ENCODE measurements at regions not wholly inside any gene's neighbourhood (a gene's known extent, or its start where the extent isn't known, plus 50 kb on each side); places are given as distances from the start of the nearest gene placed in this dataset.
"Not testable (repeated sequence)": the region's sequence is repeated elsewhere in the genome, so short reads cannot be mapped to it uniquely, and the experiment has no call there.

- in situ Hi-C loops (cut with MboI; ENCODE audit: low sequenced_read_pairs) = no loop called here
Observed at GRCh38 chr12:75742961-75743360, 231.6 kb upstream of the KRR1 start.

GRCh38 chr12:75742048-75742447 is 230.6 kb upstream of the KRR1 start:
- in situ Hi-C loops (cut with MboI; ENCODE audit: low sequenced_read_pairs) = no loop called here

GRCh38 chr12:75739912-75740311 is 228.5 kb upstream of the KRR1 start:
- in situ Hi-C loops (cut with MboI; ENCODE audit: low sequenced_read_pairs) = no loop called here

GRCh38 chr12:75739098-75739497 is 227.7 kb upstream of the KRR1 start:
- in situ Hi-C loops (cut with MboI; ENCODE audit: low sequenced_read_pairs) = not testable (repeated sequence)

- in situ Hi-C loops (cut with MboI; ENCODE audit: low sequenced_read_pairs) = no loop called here
Observed at GRCh38 chr12:75738486-75738885, 227.1 kb upstream of the KRR1 start.

DNA sequence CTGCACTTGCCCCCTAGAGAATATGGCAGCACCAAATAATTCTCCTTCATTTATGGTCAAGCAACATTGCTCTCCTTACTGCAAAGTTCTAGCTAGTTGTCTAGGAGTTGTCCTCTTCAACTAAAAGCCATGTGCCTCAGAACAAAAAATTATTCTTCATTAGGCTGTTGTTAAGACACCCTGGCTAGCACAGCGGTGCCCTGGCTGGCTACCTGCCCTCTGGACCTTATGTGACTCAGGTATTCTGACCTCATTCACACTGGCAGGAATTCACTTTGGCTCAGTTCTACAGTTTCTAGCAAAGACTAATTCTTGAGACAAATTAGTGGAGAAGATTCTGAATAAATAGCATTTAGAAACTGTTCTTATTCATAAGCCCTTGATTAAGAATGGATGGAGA is 224.4 kb upstream of the KRR1 start:
- in situ Hi-C loops (cut with MboI; ENCODE audit: low sequenced_read_pairs) = no loop called here

- in situ Hi-C loops (cut with MboI; ENCODE audit: low sequenced_read_pairs) = no loop called here
Observed at GRCh38 chr12:75728826-75729225, 217.4 kb upstream of the KRR1 start.

DNA sequence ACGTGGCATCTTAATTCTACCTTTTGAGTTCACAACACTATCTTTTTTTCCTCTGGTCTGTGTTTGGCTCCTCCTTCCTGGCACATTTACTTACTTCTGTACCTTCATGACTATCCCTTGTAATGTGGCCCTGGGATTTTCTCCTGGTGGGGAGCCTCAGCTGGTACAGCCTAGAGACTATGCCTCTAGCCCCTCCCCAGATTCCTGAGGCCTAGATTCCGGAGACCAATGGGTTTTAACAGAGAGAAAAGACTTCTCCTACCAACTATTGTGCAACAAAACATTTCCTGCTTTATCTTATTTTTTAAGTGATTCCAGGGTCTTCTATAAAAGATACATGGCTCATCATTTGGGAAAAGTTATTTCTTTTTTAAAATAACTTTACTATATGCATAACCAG is 216.2 kb upstream of the KRR1 start:
- in situ Hi-C loops (cut with MboI; ENCODE audit: low sequenced_read_pairs) = no loop called here

DNA sequence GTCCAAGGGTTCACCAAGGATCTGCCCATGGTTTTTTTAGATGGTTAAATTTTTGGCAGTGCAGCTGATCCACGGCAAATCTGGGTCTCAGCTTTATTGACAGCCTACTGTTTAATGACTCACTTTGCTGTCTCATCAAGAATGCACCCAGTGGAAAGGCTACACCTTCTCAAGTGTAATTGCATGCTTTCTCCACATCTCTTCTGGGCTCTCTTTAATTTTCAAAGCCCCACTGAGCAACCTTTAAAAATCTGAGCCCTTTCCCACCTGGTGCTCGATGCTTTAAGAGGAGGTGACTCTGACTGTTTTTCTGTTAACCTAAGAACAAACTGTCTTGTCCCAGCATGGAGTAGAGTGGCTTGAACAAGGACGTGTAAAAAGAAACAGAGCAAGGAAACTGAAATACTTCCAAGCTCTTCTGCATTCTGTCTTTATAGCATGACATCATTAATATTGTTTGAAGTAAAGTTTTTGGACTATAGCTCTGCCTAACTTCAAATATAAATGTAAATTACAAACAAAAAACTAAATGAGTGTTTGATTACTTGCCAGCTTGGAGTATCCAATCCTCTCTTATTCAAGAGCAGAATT is 214.2 kb upstream of the KRR1 start:
- in situ Hi-C loops (cut with MboI; ENCODE audit: low sequenced_read_pairs) = no loop called here

DNA sequence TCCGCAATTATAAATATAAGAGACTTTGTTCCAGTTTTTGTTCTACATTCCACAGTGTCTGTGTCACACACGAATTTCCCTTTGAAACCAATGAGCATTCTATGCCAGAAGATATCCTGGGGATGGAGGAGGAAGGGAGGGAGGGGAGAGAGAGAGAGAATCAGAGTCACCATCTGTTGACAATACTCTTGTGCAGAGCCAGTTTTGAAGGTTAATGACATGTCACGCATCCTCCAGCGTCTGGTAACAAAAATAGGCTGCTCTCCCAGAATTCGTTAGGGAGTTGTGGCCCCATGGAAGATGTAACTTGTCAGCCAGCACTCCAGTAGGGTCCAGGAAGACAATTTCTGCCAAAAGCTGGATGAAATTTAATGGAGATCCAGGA is 213.5 kb upstream of the KRR1 start:
- in situ Hi-C loops (cut with MboI; ENCODE audit: low sequenced_read_pairs) = no loop called here

DNA sequence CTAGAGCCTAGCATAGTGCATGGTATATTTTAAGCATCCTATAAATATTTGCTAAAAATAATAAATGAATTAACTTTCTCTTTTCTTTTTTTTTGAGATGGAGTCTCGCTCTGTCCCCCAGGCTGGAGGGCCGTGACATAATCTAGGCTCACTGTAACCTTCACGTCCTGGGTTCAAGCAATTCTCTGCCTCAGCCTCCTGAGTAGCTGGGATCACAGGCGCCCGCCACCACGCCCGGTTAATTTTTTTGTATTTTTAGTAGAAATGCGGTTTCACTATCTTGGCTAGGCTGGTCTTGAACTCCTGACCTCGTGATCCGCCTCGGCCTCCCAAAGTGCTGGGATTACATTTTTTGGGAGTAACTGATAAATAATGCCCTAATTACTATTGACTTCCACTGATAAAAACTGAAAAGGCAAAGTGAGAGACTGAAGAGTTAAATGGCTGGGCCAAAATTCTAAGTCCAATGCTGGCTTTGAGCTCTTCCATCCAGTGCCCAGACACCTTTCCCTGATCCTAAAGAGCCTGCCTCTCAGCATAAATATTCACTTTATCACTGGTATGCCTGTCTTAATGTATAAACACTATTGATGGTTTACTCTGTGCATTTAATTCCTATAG is 213.0 kb upstream of the KRR1 start:
- in situ Hi-C loops (cut with MboI; ENCODE audit: low sequenced_read_pairs) = no loop called here

DNA sequence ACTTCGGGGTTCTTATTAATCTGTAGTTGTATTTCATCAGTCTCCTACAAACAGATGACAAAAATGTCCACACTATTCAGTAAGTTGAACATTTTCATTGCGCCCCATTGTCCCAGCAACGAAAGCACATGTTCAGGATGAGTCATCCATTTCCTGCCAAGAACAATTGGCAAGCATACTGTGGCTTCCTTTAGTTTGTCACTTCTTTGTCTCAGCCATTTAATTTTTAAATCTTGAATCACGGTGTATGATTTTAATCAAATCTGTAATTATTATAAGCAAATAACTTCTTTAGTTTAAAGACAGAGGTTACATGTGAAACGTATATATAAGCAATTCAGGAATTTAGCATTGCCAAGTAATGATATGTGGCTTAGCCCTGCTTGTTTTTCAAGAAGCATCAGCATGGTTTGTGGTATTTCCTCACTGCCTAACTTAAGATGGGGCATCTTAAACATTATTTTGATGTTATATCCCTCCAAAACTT is 211.3 kb upstream of the KRR1 start:
- in situ Hi-C loops (cut with MboI; ENCODE audit: low sequenced_read_pairs) = no loop called here

GRCh38 chr12:75721796-75722195 is 210.4 kb upstream of the KRR1 start:
- in situ Hi-C loops (cut with MboI; ENCODE audit: low sequenced_read_pairs) = no loop called here

- in situ Hi-C loops (cut with MboI; ENCODE audit: low sequenced_read_pairs) = no loop called here
Observed at GRCh38 chr12:75720812-75721641, 209.6 kb upstream of the KRR1 start.

- in situ Hi-C loops (cut with MboI; ENCODE audit: low sequenced_read_pairs) = no loop called here
Observed at GRCh38 chr12:75717902-75718301, 206.5 kb upstream of the KRR1 start.

- in situ Hi-C loops (cut with MboI; ENCODE audit: low sequenced_read_pairs) = no loop called here
Observed at GRCh38 chr12:75716291-75717025, 205.0 kb upstream of the KRR1 start.

DNA sequence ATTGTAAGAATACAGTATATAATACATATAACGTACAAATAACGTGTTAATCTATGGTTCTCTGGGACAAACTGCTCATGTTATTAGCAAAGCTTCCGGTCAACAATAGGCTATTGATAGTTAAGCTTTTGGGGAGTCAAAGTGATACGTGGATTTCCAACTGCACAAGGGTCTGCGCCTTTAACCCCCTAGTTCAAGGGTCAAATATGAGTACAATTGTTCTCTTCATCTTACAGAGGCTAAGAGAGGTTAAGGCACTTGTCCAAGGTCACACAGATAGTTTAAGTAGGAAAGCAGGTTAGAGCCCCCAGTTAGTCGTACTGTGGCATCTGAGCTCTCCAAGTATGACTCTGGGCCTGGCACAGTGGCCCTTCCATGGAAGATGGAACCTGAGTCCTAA is 204.3 kb upstream of the KRR1 start:
- in situ Hi-C loops (cut with MboI; ENCODE audit: low sequenced_read_pairs) = no loop called here

GRCh38 chr12:75715323-75715644 is 203.9 kb upstream of the KRR1 start:
- in situ Hi-C loops (cut with MboI; ENCODE audit: low sequenced_read_pairs) = no loop called here

DNA sequence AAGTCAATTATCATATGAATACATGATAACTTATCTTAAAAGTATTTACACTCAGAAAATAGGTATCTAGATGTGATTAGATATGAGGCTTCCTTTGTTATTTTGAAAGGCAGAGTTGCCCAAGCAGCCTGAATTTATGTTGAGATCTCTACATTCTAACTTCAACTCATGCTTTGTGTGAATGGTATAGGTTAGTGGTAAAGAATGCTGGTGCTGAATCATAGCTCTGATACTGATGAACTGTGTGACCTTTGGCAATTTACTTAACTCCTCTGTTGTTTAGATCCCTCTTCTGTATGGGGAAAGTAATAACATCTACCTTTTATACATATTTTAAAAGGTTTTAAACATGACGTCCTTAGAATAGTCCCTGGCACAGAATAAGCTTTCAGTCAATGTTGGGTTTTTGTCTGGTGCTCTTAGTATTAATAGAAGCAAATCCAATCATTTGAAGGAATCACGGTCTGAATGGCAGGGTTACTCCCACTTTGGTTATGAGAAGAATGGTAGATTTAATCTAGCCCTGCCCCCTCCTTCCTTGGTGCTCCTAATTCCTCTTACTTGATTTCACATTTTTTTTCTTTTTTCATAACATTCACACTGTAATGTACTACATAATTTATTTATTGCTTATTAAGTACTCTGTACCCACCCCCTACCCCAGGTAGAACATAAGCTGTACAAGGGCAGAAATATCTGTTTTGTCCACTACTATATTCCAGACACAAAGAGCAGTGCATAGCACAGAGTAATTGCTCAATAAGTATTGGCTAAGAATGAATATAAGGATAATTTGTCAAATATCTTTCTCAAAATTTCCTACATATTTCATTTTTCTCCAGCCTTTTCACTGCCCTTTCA is 203.3 kb upstream of the KRR1 start:
- in situ Hi-C loops (cut with MboI; ENCODE audit: low sequenced_read_pairs) = no loop called here

DNA sequence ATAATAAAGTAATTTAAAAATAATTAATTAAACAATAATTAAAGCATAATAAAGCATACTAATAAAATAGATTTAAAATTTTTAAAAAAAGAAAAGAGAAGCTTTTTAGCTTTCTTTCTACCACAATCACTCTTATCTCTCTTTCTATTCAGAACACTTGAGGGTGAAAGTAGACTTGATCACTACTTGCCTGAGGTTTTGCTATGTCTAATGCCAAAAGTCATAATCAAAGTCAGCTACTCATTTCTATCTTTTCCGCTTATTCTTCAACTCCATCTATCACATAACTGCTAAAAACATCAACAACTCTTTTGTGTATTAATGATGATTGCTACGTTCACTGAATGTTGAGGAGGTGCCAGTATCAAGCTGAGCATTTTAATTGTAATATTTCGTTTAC is 202.0 kb upstream of the KRR1 start:
- in situ Hi-C loops (cut with MboI; ENCODE audit: low sequenced_read_pairs) = no loop called here

DNA sequence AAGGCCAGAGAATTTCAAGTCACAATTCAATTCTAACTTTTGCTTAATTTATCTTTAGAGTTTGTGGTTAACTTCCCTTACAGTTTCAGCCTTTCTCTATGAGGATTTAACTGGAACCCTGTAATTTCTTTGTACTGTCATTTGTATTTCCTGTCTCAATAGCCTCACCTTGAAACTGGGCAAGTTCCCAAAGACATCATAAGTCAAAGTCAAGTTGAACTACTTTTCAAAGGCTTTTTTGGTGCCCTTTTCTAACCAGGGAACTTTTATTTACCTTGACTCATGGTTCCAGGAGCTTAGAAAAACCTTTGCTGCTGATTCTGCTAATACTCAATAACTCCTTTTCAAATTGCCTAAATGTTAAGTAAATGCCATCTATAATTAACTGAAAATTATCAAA is 200.8 kb upstream of the KRR1 start:
- in situ Hi-C loops (cut with MboI; ENCODE audit: low sequenced_read_pairs) = no loop called here
